Activated CD4-positive, alpha-beta T cell treated with anti-CD3 and anti-CD28 coated beads, Interleukin-2, amount 50 U/mL, for 48 hours (primary cell): ENCODE measurements at regions not wholly inside any gene's neighbourhood (a gene's known extent, or its start where the extent isn't known, plus 50 kb on each side); places are given as distances from the start of the nearest gene placed in this dataset.

Experiments used
- DNase-seq, 2 experiments: peaks; one replicate each; pipeline ENCODE4 v3.0.0-alpha.2; 2020

DNA sequence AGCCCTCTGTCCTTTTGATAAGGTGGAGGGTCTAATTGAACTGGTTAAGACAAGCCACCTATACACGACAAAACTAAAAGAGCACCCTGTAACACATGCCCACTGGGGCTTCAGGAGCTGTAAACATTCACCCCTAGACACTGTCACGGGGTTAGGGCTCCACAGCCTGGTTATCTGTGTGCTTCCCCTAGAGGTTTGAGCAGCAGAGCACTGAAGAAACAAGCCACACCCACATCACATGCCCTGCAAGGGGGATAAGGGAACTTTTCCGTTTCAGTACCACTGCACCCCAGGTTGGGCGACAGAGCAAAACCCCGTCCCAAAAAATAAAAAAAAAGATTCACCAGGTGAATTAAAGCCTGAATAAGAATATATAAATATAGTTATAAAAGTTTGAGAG, 913.7 kb upstream of the ACVR2A start:
- DNase-seq = no peak

DNA sequence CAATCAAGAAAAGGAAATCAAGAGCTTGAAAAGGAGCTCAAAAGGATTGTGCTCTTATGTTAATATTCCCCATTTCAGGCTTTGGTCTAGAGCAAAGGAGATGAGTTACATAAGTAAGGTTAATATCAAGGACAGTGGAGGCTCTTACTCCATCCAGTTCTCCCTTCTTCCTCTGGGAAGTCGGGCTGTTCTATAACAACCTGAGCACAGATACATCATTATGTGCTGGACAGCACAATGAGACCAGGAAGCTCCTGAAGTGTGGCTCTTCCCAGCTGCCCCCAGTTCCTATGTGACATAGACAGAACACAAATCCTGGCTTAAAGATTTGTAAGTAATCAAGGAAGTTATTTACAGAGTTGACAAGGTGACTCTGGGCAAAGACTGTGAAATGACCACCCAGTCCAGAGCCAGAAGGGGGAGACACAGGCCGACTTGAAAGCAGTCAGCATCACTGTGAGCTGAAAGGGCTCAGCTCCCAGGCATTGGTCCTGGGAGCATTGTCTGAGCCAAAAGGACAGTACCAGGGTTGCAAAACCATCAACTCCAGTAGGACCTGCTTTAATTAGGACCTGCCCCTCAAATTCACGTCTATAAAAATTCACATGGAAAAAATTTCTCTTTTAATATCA, 917.6 kb upstream of the ACVR2A start:
- peak in 1 of 2 experiments; percentile 7 for DNase-seq

DNA sequence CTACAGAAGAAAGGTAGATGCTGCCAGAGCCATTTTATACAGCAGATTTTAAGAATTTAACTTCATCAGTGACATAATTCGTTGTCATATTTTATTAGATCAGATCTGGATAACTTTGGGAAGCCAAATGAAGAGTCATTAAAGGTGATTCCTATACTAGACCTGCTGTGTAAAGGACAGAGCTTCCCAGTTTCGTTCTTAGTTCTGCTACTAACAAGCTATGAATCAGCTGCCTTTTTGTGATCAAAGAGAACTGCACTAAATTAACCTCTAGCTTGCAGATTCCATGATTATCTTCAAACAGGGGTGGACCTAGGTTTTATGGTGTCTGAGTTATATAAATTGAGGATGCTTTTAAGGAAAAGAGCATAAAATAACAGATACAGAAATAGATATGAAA, 926.5 kb upstream of the ACVR2A start:
- no peak for DNase-seq

DNA sequence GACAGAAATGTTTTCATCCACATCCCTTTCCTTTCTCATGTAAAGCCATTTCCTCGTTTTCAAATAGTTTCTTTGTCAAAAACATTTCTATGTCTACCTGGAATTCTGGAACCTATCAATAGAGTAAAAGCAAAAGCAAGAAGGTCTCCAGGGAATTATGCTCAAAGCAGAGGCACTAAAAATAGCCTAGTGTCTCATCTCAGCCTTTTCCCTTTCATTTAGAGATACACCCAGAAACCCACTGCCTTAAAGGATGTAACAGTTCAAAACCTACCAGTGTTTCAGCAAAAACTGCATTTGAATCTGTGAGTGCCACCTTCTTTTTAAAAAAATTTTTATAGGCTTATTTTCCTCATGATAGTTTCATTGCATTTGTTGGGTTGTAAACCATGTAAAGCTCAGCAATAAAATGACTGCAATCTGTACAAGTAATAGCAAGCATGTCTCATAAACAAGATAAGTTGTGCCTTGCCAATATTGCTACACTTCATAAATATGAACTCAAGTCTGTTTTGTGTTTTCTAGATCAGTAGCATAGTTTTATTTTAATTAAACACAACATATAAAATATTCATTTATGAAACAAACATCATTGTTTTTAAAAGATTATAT, 927.3 kb upstream of the ACVR2A start:
- DNase-seq = no peak

DNA sequence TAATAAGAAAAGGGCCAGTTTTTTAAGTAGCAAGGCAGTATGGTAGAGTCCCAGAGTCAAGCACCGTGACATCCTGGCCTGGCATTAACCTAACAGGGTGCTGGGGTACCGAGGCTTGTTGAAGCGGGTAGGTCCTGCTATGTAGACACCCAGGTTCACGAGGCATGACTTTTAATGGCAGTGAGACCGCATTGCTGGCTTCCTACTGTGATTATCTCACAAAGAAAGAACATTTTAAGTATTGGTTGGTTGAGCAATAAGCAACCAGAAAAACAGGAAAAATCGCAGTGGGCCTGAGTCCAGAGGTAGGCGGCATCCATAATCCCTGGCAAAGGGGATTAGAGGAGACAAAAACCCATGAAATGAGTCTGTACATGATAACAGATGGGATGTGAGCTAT, 927.9 kb upstream of the ACVR2A start:
- DNase-seq = no peak

DNA sequence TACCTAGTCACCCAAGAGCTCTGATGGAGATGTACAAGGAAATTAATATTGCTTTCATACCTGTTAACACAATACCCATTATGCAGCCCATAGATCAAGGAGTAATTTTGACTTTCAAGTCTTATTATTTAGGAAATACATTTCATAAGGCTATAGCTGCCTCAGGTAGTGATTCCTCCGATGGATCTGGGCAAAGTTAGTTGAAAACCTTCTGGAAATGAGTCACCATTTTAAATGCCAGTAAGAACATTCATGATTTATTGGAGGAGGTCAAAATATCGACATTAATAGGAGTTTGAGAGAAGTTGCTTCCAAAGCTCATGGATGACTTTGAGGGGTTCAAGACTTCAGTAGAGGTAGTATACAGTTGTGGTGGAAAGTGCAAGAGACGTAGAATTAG, 931.4 kb upstream of the ACVR2A start:
- no peak for DNase-seq

DNA sequence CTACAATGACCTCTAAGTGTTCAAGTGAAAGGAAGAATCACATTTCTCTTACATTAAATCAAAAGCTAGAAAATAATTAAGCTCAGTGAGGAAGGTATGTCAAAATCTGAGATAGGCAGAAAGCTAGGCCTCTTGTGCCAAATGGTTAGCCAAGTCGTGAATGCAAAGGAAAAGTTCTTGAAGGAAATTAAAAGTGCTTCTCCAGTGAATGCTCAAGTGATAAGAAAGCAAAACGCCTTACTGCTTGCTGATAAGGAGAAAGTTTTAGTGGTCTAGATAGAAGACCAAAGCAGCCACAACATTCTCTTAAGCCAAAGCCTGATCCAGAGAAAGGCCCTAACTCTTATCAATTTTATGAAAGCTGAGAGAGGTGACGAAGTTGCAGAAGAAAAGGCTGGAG, 932.3 kb upstream of the ACVR2A start:
- DNase-seq = no peak

DNA sequence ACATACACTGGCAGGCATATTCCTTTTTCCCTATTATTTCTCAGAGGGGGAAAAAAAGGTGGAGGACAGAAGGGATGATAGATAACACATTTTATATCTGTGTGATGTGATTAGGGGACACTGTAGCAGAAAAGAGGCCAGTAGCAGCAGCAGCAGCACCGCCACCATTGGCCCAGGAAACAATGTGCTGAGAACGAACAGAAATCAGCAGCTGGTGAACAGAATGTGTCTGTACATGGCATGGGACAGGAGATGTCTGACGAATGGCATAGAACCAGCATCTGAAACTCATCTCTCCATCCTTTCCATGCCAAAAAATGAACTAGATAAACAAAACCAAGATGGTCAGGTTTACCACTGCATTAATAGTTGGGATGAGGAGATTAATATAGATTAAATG, 936.1 kb upstream of the ACVR2A start:
- DNase-seq = no peak

DNA sequence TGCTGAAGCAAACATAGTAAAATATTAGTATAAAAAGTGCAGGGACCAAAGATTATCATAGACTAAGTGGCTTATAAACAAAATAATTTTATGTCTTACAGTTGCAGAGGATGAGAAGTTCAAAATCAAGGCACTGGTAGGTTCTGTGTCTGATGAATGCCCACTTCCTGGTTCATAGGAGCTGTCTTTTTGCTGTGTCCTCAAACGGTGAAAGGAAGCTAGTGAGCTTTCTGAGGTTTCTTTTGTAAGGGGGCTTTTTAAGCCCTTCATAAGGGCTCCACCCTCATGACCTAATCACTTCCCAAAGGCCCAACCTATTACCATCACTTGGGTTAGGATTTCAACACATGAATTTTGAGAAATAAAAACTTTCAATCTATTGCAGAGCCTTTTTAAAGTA, 946.7 kb upstream of the ACVR2A start:
- DNase-seq = no peak

DNA sequence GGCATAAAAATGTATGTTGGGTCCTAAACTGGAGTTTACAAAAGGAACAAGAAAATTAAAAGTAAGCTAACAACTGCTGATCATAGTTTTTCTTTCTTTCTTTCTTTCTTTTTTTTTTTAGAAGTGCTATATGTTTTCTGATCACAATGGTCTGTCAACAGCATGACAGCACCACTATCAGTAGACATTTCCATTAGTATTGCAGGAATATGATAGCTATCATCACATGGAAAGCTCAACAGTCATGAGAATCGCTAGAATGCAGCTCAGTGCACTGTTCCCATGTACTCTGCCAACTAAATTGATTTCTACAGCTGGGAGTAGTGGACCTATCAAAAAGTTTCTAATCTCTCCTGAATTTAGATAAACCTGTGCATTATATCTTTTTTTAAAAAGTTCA, 950.3 kb upstream of the ACVR2A start:
- DNase-seq = no peak

DNA sequence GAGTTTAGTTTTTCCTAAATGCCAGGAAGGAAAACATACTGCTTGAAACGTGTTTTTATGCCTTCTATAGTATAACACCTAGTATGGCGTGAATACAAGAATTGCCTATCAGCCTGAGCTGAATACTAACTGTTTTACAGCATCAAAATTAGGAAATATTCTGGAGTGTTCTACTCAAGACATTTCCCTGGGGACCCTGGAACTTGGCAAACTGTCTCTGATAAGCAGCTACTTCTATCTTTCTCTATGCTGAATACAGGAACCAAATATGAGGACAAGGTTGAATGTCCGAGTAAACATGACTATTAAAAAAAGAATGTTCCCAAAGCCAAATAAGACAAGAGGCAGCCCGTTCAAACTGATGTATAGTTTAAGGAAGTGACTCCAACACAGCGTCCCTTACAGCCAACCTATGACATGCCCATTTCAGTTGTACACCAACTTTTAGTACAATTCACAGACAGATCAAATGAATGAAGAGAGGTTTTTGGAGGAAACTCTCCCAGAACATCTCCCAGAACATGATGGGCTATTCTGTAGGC, 951.3 kb upstream of the ACVR2A start:
- DNase-seq = no peak

DNA sequence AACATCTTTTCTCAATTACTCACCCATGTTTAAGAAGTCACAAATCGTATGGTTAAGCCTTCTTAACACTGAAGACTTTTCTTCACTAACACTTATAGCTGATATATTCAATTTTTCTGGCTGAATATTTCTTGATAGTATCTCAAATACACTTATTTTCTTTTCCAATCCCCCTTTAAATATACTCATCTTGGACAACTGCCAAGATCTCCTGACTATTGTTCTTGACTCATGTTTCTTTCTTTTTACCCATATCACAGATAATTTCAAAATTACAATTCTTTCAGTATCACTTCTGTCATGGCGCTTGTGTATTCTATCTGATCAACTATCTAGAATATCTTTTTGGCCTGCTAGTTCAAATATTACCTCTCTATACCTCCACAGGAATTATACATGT, 954.3 kb upstream of the ACVR2A start:
- no peak for DNase-seq

DNA sequence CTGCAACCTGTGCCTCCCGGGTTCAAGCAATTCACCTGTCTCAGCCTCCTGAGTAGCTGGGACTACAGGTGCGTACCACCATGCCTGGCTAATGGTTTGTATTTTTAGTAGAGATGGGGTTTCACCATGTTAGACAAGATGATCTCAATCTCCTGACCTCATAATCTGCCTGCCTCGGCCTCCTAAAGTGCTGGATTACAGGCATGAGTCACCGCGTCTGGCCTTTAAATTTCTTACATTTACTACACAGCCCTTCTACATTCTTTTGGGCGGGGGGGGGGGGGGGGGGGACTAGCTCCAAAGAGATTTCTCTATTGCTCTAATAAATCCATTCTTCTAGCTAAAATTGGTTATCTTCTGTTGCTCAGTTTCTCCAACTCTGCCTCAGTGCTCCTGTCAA, 964.9 kb upstream of the ACVR2A start:
- DNase-seq = no peak

DNA sequence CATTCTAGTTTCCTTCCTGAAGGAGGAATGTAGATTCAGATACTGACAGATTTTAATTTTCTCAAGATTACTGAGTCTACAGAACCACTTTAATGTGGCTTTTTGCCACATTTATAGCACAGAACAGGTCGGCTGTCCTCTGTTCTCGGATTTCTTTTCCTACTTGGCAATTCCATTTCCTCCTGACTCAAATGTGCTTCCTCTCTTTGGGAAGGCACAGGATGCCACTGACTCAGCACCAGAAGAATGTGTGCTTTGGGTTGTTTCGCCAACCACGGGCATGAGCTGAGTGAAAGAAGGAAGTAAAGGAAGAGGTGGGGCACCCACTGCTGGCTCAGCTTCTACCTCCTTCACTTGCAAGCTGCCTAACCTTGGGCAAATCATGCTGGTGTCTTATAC, 970.6 kb upstream of the ACVR2A start:
- no peak for DNase-seq

DNA sequence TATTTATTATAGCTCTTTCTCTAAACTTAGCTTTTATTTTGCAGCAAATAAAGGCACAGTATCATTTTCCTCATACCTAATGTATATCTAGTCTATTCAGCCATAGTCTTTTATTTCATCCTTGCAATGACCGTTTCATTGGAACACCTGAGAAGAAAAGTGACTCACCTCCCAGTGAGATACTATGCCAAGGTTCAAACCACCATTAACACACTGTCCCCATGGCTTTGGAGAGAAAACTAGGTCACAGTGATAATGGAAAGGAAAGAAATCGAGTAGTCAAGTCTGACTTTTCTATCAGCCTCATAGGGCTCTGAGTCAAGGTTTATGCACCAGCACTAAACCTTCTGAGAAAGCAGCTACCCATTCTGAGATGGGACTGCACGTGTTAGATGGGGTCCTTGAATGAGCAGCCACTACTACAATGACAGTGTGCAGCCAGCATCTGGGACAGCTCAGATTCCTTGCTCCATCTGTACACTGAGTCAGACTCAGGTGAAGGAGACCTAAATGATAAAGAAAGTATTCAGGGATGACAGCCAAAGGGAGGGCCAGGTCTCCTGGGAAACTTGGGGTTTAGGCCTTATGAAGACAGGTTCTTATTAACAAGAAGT, 971.1 kb upstream of the ACVR2A start:
- DNase-seq = no peak

DNA sequence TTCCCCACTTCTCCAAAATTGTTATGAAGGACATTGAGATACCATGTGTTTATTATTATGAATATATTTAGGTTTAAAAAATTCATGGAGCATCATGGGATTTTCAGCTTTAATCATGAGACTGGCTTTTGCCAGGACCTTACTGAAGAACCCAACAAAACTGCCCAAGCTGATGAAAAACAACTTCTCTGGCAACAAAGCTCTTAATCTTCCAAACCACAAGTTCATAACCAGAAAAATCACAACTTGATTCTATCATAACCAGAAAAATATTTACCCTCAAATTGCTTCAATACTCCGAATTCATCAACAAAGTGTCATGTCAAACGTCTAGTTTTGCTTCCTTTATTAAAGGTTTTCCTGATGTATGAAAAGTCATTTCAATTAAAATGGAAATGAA, 971.8 kb upstream of the ACVR2A start:
- no peak for DNase-seq

DNA sequence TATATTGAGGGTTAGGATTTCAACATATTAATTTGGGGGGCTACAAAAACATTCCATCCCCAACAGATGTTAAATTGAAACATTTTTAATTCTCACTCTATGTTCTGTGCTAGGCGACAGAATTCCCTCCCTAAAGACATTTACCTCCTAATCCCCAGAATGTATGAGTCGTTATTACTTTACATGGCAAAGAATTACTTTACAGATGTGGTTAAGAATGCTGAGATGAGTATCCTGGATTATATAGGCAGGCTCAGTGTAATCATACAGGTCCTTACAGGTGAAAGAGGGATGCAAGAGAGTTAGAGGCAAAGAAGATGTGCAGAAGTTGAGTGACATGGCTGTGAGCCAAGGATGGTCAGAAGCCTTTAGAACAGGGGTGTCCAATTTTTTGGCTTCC, 974.1 kb upstream of the ACVR2A start:
- DNase-seq = no peak

DNA sequence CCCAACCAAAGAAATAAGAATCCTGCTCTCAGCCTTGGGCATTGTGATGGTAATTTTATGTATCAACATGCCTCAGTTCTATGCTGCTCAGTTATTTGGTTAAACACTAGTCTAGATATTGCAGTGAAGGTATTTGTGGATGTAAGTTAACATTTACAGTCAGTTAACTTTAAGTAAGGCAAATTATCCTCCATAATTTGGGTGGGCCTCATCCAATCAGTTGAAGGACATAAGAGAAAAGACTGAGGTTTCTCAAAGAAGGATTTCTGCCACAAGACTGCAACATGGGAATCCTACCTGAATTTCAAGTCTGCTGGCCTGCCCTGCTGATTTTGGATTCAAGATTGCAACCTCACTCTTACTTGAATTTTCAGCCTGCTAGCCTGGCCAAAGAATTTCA, 975.5 kb upstream of the ACVR2A start:
- DNase-seq = no peak

DNA sequence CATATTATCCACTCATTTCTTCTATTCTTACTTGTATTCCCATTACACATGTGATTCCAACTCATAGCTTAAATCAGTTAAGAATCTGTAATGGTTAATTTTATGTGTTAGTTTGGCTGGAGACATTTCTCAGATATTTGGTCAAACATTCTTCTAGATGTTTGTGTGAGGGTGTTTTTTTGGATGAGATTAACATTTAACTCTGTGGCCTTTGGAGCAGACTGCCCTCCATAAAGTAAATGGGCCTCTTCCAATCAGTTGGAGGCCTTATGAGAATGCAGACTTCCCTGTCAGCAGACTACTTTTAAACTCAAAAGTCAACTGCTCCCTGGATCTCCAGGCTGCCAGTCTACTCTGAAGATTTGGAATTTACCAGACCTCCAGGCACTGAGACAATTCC, 976.8 kb upstream of the ACVR2A start:
- no peak for DNase-seq

DNA sequence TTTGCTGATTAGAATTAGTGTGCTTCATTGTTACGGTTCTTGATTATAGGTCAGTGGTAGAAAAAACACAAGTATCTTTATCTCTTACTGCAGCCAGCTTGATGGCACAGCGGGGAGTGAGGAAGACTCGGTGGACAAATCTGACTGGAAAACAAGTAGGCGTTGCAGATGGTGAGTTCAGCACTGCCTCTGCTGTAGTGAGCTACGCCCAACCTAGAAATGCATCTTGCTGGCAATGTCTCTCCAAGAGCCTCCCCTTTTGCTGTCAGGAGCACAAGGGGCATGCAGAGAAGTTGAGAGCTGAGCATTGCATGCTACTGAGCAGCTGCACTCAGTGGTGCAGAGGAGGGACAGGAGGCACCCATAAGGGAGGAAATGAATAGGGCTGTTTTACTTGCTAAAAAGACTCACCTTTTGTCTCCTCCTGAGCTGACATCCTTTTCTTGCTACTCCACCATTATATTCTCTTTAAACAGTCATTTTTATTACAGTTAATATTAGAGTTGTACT, 977.3 kb upstream of the ACVR2A start:
- DNase-seq = no peak

DNA sequence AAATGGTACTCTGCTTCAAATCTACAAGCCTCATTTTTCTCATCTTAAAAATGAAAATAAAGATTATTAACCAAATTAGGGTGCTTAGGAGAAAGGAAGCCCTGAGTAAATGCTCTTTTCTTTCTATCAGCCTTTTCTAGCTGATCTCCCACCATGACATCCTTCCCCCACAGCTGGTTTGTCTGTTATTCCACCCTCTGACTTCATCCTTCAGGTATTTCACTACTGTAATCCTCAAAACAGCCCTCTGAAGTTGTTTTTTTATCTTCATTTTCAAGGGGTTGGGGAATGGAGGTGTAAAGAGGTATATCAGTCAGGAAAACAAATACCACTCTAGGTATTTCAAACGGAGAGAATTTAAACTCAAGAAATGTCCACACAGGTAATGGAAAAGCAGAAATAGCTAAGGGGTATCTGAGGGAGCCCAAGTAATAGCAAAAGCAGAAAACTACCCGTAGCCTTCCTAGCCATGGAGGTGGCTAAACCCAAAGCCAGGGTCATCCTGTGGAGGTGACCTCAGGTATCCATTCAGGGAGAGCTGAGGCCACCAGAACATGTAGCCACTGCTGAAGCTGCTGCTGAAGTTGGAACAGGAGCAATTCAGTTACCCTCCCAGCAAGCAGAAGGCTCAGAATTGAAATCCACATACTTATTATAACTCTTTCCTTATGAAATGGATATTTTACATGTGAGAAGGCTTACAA, 990.9 kb upstream of the ACVR2A start:
- no peak for DNase-seq

DNA sequence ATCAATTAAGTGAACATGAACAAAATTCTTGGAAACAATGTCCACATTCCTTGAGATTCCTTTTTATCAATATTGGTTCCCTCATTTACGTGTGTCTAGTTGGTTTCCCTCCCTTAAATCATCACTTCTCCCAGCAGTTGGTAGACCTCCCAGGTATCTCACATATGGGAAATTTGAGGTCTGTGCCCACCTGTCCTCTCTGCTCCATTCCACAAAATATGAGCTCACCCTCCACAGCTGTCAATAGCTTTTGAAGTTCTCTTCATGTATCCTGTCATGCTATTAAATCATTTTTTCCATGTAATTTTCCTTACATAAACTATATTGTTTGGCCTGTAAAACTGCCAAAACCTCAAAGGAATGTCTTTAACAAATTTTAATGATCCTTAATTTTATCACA, 992.2 kb upstream of the ACVR2A start:
- DNase-seq = no peak

DNA sequence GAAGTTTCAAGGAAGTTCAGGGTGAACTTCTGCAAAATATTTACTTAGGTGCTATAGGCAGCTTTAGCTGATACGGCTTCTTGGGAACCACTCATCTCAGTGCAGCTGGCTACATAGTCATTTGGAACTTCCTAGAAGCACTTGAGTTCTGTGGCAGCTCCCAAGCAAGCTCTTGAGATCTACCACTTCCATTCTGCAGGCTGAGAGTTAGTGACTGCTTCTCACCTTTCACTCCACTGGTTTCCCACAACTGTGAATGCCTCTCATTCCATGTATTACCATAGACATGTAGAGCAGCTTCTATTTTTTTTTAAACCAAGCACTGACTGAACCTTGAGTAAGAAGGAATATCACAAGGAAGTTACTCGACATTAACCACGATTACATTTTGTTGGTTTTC, 994.1 kb upstream of the ACVR2A start:
- DNase-seq = no peak

DNA sequence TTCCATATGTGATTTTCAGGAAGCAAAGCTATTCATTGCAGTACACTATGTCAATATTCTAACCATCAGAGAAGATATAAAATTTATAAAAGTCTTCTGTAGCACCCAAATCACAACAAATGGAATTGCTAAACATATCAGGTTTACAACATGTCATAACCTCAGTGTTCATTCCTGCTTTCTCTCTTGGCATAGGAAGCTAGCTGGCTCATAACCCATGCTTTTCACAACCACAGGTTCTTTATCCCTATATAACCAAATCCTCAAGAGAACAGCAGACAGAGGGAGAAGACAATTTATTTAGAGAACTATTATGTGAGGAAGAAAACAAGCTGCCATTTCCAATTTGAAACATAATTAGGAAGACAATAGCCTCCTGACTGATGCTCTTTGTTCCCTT, 997.0 kb upstream of the ACVR2A start:
- no peak for DNase-seq
